ENCODE measurements at regions not wholly inside any gene's neighbourhood (a gene's known extent, or its start where the extent isn't known, plus 50 kb on each side); places are given as distances from the start of the nearest gene placed in this dataset.
A peak's percentile ranks its signal among the peaks of the same experiment; 100 is the strongest.
"Not testable (repeated sequence)": the region's sequence is repeated elsewhere in the genome, so short reads cannot be mapped to it uniquely, and the experiment has no call there.

DNA sequence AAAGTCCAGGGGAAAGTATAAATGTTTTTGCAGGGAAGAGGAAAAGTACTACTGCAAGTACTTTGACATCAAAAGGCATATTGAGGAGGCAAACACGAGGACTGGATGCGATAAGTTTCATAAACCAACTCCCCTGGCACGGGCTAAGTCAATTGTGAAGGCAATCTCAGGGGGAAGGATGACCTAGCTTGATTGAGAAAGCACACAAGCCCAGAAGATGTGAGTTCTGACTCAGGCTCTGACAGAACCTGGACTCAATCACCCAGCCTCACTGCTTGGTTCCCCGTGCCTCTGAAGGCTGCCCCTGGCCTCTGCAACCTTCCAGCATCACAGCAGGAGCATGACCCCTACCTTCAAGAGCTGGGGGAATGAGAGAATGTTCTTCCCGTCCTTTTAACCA lies 93.2 kb upstream of the ZNF438 start:
- DNase-seq (ENCODE audit: low read depth): no peak

- DNase-seq (ENCODE audit: low read depth): no peak
These were observed 94.1 kb upstream of the ZNF438 start for GRCh38 chr10:31125789-31126188.

DNA sequence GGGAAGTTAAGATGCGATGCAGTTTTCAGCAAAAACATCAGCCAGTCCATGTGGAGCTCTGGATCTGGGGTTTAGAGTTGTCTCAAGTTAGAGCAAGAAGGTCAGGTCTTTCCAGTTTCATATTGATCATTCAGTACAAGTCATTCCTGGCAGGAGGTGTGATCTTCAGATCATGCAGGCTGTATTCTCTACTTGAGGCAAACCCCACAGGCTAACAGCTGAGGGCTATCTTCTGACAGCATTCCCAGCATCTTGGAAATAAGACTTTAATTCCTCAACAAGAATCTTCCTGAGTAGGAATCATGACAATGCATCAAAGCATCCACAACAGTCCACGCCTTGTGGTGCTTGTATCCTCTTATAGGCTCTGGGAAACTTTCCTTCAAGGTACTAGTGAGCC lies 94.9 kb upstream of the ZNF438 start:
- no peak for DNase-seq (ENCODE audit: low read depth)

DNA sequence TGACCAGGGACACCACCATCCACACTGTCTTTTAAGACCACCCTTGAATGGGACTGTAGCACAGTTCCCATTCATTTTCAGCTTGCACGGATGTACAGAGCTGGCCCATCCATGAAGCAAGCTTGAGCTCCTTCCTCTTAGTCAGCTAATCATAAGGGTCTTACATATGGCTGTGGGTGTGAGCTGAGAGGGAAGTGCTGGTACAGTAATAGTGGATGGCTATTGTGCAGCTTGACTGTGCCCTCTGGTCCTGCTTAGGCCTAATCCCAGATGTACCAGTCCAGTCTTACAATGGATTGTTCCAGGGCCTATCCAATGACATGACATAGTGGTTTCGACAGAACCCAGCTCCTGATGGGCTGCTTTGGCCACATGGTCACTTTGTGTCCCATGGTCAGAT lies 96.9 kb upstream of the ZNF438 start:
- DNase-seq (ENCODE audit: low read depth): no peak

DNA sequence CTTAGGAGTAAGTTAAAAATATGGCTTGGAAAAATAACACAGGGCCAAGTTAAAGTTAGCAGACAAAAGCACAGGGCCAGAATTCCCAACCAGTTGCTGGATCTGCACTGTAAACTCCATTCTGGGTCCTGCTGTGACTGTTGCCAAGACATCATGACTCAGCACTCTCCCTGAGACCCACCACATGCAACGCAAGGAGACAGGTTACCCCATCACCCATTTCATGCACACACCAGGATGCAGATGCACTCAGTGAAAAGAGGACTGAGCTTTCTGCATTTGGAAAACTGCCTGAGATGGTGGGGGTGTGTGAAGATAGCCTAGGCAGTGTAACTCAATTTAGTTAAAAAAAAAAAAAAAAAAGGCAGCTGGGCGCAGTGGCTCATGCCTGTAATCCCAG lies 97.6 kb upstream of the ZNF438 start:
- no peak for DNase-seq (ENCODE audit: low read depth)

DNA sequence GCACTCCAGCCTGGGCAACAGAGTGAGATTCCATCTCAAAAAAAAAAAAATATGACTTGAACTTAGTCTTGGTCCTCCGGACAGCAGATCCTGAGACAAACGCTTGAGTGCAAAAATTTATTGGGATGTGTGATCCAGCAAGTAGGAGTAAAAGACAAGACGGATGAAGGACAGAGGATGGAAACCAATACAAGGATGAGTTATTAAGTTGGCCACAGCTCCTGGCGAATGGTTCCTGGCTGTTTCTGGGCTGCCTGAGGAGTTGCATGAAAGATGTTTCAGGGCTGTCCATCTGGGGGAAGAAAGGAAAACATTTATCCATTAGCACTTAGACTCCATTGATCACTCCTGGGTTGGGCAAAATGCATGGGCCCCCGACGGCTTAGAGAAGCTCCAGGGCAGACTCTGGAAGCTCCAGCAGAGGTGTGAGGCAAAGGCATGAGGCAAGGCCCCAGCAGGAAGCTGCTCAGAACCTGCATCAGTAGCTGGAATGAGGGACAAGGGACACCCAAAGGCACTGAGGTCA lies 98.3 kb upstream of the ZNF438 start:
- no peak for DNase-seq (ENCODE audit: low read depth)

DNA sequence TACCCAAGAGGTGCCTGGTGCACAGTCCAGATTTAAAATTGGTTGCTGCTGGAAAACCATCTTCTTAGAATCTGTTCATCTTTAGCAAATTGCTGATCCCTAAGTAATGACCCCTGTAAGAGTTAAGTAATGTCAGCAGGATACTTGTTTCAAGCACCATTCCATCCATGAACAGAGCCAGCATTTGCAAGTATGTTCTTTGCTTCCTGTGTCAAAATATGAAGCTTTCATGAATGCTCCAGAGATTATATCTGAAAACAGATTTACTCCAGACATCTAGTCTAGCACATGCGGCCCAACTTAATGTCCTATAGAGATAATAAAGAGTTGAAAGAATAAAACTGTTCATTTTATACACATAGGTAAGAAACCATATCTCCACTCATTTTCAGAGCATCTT lies 98.7 kb upstream of the ZNF438 start:
- no peak for DNase-seq (ENCODE audit: low read depth)

DNA sequence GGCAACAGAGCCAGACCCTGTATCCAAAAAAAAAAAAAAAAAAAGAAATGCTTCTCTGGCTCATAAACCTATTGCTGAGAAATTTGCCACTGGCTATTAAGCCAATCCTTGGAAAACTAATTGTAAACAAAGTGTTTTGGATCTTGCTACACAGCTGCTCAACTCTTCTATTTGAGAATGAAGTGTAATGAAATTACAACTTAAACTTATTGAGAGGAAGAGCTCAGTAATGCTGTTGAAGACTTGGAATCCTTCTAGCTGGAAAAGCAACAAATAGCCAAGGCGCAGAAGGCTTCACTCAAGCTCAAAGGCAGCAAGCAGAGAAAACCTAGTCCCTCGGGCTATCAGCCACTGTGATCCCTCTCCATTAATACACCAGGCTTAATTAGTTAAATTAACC lies 99.6 kb upstream of the ZNF438 start:
- no peak for DNase-seq (ENCODE audit: low read depth)

DNA sequence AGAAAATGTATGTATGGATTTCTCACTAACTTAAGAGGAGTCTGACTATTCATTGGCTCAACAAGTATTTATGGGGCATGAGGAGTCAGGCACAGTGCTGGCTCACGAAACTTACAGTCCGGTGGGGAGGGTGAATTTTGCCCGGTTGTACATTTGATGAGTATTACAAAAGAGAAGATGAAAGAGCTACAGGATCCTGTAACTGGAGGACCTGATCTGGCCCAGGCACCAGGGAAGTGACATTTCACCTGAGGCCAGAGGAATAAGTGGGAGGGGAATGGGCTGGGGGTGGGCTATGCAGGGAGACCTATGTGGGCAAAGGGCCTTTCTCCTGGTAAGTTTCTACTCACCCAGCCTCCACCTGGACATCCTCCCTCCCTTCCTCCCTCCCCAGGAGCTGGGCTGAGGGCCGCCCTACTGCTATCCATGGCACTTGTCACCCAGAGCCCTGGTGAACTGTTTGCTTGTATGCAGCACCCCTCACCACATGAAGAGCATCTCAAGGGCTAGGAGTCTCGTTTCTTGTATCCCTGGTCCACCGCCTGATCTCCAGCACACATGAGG lies 101.1 kb upstream of the ZNF438 start:
- no peak for DNase-seq (ENCODE audit: low read depth)

GRCh38 chr10:31133251-31133791 lies 101.7 kb upstream of the ZNF438 start:
- no peak for DNase-seq (ENCODE audit: low read depth)

- DNase-seq (ENCODE audit: low read depth): peak; percentile 59
These were observed 102.2 kb upstream of the ZNF438 start for GRCh38 chr10:31133792-31134310.

DNA sequence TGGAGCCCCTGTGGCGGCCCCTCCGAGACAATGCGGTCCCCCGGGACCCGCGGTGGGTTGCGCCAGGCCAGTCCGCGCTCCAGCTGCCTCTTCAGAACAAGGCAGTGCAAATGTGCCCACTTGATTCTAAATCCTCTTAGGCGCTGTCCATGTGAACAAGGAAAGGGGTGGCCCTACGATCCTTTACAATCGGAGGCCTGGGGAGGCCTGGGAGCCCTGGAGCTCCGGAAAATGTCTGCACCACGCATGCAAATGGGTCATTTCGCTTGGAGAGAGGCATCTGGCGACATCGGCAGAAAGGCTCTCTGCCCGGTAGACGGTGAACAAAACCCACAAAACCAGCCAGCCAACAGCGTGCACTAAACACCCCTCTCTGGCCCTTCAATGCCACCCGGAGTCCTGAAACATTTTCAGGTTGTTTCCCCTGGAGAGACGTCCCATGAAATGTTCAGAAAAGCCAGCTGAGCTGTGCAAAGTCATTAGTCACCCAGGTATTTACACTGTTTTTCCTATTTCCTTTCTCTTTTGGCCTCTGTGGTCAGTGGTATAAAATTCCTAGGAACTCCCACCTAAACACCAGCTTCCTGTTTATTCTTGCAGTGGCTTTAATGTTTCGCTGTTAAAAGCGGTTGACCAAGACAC lies 102.8 kb upstream of the ZNF438 start:
- no peak for DNase-seq (ENCODE audit: low read depth)

- DNase-seq (ENCODE audit: low read depth): no peak
These were observed 103.5 kb upstream of the ZNF438 start for GRCh38 chr10:31135171-31135570.

- not testable (repeated sequence) for DNase-seq (ENCODE audit: low read depth)
These were observed 104.1 kb upstream of the ZNF438 start for GRCh38 chr10:31135791-31136190.

- DNase-seq (ENCODE audit: low read depth): no peak
These were observed 104.7 kb upstream of the ZNF438 start for GRCh38 chr10:31136386-31136785.

DNA sequence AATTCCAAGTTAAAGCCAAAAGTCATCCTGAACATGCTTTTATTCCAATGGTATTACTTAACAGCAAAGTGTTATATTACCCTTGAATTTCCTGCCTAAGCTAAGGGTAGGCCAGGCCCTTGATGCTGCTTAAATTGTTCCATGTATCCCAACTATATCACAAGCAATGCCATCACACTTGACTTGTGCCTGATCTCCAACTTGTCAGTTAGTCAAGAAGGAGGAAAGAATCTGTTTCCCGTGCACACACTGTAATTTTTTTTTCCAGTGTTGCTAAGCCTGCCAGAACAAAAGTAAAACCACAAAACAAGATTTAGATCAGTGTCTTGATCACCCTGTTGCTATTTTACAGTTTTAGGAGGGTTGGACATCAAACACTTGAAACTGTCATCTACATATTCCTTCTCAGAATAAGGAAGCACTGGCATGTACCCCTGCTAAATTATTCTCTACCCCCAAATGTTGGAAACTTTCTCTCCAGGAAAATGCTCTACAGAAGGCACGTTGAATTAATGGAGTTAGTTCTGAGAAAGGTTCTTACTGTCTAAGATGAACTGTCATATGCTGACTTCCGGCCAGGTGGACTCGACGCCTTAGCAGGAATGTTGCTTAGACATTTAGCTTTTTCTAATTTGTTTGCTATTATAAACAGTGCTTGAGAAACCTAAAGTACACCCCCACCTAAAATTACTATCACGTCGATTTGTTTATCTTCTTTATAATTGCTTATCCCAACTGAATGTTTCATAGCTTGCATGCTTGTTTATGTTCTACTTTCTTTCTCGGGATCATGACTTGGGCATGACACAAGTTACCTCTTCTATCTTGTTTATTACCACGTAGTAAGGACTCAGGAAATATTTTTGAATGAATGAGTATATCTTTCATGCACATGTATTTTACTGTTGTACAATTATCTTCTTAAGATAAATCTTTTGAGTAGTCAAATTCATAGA lies 105.5 kb upstream of the ZNF438 start:
- no peak for DNase-seq (ENCODE audit: low read depth)

- DNase-seq (ENCODE audit: low read depth): no peak
These were observed 106.4 kb upstream of the ZNF438 start for GRCh38 chr10:31138026-31138553.

GRCh38 chr10:31139497-31139896 lies 107.8 kb upstream of the ZNF438 start:
- DNase-seq (ENCODE audit: low read depth): no peak

DNA sequence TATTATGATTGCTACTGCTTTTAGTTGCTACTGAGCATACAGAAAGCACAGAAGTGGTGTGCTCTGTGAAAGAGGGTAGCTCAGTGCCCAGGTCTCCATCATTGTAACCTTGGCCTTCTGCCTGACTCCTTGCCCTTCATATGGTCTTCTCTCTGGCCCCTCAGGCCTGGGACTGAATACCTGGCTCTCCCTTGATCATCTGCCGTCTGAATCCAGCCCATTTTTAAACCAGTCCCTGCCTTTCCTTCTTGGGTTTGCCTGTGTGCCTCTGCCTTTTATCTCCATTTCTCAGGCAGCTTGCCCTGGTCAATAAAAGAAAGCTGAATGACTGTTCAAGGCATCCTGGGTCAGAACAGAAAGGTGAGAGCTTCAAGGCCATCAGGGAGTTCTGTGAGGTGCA lies 109.1 kb upstream of the ZNF438 start:
- no peak for DNase-seq (ENCODE audit: low read depth)

- no peak for DNase-seq (ENCODE audit: low read depth)
These were observed 110.4 kb upstream of the ZNF438 start for GRCh38 chr10:31142026-31142425.

DNA sequence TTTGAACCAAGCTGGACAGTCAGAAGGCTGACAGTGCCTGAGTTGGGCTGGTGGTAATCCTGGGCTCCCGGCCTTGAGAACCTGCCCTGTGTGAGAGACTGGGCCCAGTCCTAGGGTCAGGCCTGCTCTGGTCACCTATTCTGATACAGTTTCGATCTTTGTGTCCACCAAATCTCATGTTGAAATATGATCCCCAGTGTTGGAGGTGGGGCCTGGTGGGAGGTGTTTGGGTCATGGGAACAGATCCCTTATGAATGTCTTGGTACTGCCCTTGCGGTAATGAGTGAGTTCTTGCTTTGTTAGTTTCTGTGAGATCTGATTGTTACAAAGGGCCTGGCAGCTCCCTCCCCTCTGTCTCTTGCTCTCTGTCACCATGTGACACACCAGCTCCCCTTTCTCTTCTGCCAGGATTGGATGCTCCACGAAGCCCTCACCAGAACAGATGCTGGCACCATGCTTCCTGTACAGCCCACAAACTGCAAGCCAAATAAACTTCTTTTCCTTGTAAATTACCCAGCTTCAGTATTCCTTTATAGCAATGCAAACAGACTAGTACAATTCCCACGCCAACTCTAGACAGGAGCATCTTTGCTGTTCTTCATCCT lies 111.8 kb upstream of the ZNF438 start:
- DNase-seq (ENCODE audit: low read depth): no peak

GRCh38 chr10:31145986-31146385 lies 114.3 kb upstream of the ZNF438 start:
- DNase-seq (ENCODE audit: low read depth): no peak
